Ishikawa (cell line): ENCODE measurements at regions not wholly inside any gene's neighbourhood (a gene's known extent, or its start where the extent isn't known, plus 50 kb on each side); places are given as distances from the start of the nearest gene placed in this dataset.

ENCODE experiments used
- CEBPB ChIP-seq: IDR thresholded peaks from 2 replicates; pipeline ENCODE4 v1.6.1; 2012
- CREB1 ChIP-seq: IDR thresholded peaks from 2 replicates; pipeline ENCODE4 v1.6.1; 2012; ENCODE audit warnings: low read depth
- EGR1 ChIP-seq: IDR thresholded peaks from 2 replicates; pipeline ENCODE4 v1.6.1; 2012
- EP300 ChIP-seq: IDR thresholded peaks from 2 replicates; pipeline ENCODE4 v1.6.1; 2012; ENCODE audit warnings: borderline replicate concordance
- FOXM1 ChIP-seq: IDR thresholded peaks from 2 replicates; pipeline ENCODE4 v1.6.1; 2012; ENCODE audit warnings: low read depth, borderline replicate concordance
- NFIC ChIP-seq: IDR thresholded peaks from 2 replicates; pipeline ENCODE4 v1.6.1; 2012
- RAD21 ChIP-seq: IDR thresholded peaks from 2 replicates; pipeline ENCODE4 v1.6.1; 2012; ENCODE audit warnings: low read depth
- TAF1 ChIP-seq: IDR thresholded peaks from 2 replicates; pipeline ENCODE4 v1.6.1; 2012; ENCODE audit warnings: low read depth, mild to moderate bottlenecking
- TCF12 ChIP-seq: IDR thresholded peaks from 2 replicates; pipeline ENCODE4 v1.6.1; 2012; ENCODE audit warnings: low read depth
- TEAD4 ChIP-seq: IDR thresholded peaks from 2 replicates; pipeline ENCODE4 v1.6.1; 2012
- YY1 ChIP-seq: IDR thresholded peaks from 2 replicates; pipeline ENCODE4 v1.6.1; 2012; ENCODE audit warnings: low read depth
- ZBTB7A ChIP-seq: IDR thresholded peaks from 2 replicates; pipeline ENCODE4 v1.6.1; 2012; ENCODE audit warnings: low read depth
- TF ChIP-seq, protein P1 (sequence below): IDR thresholded peaks from 2 replicates; pipeline ENCODE4 v1.6.1; 2012
- TF ChIP-seq, protein P2 (sequence below): IDR thresholded peaks from 2 replicates; pipeline ENCODE4 v1.6.1; 2012
- TF ChIP-seq, protein P3 (sequence below): IDR thresholded peaks from 2 replicates; pipeline ENCODE4 v1.6.1; 2012; ENCODE audit warnings: low read depth, mild to moderate bottlenecking

DNA sequence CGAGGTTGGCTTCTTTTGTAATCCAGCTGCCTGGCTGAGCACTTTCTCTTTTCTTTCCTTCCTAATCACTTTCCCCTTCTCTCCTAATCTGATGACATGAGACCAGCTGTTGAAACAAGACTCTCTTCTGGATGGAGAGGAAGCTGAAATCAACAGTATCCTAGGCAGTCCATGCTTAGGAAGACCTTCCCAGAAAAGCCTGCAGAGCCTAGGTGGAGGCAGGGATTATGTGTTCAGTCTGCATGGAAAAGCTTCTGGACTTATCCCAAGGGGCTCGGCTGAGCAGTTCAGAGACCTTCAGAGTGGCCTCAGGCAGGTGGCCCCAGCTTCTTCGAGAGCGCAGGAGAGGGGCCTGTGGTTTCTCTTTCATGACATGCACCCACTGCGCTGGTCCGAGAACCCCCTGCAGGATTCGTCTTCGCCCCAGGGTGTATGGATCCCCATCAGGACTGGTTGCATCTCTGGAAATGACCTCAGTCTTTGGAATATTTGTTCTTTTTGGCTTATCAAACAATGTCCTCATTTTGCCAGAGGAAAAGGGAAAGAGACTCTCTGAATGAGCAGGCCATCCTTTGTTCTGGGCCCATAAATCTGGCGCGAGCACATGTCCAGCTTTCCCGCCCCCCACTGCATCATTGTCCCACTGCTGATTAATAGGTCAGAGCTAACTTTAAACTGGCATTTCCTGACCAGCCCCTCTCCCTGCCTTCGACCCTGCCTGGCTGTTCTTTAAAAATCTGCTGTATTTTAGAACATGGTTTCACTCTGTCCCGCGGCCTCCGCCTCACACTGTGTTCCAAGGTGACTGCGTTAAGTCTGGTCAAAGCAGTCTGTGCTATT, 177.9 kb upstream of the KLF4 start:
- TF ChIP-seq, protein P1, sequence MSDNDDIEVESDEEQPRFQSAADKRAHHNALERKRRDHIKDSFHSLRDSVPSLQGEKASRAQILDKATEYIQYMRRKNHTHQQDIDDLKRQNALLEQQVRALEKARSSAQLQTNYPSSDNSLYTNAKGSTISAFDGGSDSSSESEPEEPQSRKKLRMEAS: no peak
- TF ChIP-seq TEAD4 (no peak), EGR1 (no peak), TAF1 (no peak), CEBPB (no peak), TCF12 (no peak), RAD21 (no peak), YY1 (no peak), NFIC (no peak), CREB1 (no peak), ZBTB7A (no peak), EP300 (no peak), FOXM1 (no peak)
- TF ChIP-seq, protein P2, sequence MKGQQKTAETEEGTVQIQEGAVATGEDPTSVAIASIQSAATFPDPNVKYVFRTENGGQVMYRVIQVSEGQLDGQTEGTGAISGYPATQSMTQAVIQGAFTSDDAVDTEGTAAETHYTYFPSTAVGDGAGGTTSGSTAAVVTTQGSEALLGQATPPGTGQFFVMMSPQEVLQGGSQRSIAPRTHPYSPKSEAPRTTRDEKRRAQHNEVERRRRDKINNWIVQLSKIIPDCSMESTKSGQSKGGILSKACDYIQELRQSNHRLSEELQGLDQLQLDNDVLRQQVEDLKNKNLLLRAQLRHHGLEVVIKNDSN: no peak
- TF ChIP-seq, protein P3, sequence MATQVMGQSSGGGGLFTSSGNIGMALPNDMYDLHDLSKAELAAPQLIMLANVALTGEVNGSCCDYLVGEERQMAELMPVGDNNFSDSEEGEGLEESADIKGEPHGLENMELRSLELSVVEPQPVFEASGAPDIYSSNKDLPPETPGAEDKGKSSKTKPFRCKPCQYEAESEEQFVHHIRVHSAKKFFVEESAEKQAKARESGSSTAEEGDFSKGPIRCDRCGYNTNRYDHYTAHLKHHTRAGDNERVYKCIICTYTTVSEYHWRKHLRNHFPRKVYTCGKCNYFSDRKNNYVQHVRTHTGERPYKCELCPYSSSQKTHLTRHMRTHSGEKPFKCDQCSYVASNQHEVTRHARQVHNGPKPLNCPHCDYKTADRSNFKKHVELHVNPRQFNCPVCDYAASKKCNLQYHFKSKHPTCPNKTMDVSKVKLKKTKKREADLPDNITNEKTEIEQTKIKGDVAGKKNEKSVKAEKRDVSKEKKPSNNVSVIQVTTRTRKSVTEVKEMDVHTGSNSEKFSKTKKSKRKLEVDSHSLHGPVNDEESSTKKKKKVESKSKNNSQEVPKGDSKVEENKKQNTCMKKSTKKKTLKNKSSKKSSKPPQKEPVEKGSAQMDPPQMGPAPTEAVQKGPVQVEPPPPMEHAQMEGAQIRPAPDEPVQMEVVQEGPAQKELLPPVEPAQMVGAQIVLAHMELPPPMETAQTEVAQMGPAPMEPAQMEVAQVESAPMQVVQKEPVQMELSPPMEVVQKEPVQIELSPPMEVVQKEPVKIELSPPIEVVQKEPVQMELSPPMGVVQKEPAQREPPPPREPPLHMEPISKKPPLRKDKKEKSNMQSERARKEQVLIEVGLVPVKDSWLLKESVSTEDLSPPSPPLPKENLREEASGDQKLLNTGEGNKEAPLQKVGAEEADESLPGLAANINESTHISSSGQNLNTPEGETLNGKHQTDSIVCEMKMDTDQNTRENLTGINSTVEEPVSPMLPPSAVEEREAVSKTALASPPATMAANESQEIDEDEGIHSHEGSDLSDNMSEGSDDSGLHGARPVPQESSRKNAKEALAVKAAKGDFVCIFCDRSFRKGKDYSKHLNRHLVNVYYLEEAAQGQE: no peak

DNA sequence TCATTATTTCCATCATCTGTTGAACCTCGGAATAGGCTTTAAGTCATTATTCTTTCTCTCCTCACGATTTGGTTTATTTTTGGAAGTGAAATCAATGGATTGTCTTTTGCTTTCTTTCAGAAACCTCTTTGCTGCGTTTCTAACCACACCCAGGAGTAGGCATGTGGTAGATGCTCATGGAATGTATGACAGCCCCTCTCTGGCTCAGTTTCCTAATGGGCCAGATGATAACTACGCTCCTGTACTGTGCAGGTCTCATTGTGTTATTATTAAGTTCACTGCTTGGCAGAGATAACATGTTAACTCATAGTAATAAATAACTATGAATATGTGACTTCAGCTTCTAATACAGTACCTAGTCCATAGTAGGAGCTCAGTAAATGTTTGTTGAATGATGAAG, 175.5 kb upstream of the KLF4 start:
- TF ChIP-seq FOXM1: no peak
- TF ChIP-seq CREB1: no peak
- no peak for TF ChIP-seq YY1

DNA sequence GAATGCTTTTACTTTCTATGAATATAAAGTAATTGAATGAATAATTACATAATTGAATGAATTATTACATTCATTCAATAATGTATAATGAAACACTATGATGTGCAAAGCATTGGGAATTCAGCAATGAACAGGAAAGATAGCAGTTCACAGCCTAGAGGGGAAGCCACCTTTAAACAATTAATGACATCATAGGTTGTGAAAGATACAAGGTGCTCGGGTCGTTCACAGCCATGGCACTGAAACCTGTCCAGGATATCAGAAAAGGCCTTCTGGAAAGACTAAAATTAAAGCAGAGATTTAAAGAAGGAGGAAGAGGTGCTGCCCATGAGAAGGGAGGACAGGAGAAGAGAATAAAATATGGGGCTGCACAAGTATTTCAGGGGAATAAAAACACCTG, 171.4 kb upstream of the KLF4 start:
- no peak for TF ChIP-seq RAD21
- TF ChIP-seq CREB1: no peak
- TF ChIP-seq TEAD4: no peak
- no peak for TF ChIP-seq TAF1
- no peak for TF ChIP-seq EP300
- TF ChIP-seq, protein P2: no peak
- no peak for TF ChIP-seq YY1
- no peak for TF ChIP-seq ZBTB7A
- no peak for TF ChIP-seq NFIC
- no peak for TF ChIP-seq CEBPB
- no peak for TF ChIP-seq FOXM1
- TF ChIP-seq, protein P1: no peak
- TF ChIP-seq TCF12: no peak
- TF ChIP-seq, protein P3: no peak
- no peak for TF ChIP-seq EGR1

DNA sequence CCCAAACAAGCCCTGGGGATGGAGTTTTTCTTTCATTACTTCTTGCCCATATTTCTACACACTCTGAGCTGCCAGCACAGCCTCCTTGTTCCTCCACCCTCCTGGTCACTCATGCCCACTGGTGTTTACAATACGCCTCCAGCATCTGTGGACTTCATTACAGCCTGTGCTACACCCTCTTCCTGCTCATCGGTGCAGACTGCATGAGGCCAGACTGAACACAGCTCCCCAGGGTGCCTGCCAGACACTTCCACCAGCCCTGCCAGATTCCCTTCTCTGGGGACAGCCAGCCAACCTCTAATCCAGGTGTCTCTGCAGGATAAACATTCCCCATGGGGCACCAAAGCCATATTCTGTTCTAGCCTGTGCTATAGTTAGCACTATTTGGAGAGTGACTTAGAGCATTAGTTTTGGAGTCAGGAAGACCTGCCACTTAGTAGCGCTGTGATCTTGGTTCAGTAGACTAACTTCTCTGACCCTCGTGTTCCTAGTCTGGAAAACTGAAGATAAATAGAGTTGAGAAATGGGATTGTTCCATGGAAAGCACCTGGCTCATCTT, 163.8 kb upstream of the KLF4 start:
- TF ChIP-seq, protein P1: no peak

DNA sequence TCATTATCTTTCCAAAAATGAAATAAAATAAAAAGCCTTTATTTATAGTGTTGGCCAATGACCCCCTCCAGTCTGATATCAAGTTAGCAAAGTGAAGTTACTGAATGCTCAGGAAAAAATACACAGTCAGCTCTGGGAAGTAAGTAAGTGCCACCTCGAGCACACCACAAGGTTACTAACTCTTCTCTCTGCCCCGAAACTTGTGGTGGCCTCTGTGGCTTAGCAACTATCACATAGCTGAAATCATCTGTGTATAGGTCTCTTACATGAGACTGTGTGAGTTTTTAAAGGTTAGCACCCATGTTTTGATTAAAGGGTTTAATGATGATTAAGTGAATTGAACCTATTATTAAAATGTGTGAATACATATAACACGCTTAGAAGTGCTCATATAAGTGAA, 161.4 kb upstream of the KLF4 start:
- no peak for TF ChIP-seq TAF1

DNA sequence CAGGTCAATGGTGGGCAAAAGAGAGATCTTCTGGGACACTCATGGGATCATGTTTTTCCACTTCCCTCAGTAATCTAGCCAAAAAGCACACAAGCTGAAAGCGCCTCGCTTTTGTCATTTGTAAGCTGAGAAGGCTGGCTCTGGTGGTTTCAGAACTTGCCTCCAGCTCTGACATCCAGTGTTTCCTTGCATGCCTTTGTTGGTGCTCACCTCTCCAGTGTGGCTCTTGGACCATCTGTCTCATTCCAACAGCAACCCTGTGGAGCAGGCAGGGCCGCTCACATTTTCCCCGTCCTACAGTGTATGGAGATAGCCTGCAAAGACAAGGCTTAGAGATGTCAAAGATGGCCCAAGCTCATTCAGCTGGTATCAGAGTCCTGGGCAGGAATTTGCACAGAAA, 160.8 kb upstream of the KLF4 start:
- TF ChIP-seq, protein P1: no peak
- no peak for TF ChIP-seq RAD21
- no peak for TF ChIP-seq ZBTB7A
- TF ChIP-seq FOXM1: no peak
- TF ChIP-seq, protein P2: no peak
- TF ChIP-seq NFIC: no peak
- no peak for TF ChIP-seq EGR1
- no peak for TF ChIP-seq CREB1
- TF ChIP-seq, protein P3: no peak
- no peak for TF ChIP-seq TAF1
- TF ChIP-seq YY1: no peak
- no peak for TF ChIP-seq EP300
- TF ChIP-seq CEBPB: no peak
- TF ChIP-seq TCF12: no peak
- no peak for TF ChIP-seq TEAD4
